ENCODE measurements at regions not wholly inside any gene's neighbourhood (a gene's known extent, or its start where the extent isn't known, plus 50 kb on each side); places are given as distances from the start of the nearest gene placed in this dataset.
"Not testable (repeated sequence)": the region's sequence is repeated elsewhere in the genome, so short reads cannot be mapped to it uniquely, and the experiment has no call there.

GRCh38 chr7:109462171-109462570 is 892.5 kb downstream of the DNAJB9 start:
- intact Hi-C loops (cut with micrococcal nuclease): no loop called here
- Histone ChIP-seq H3K4me2 (ENCODE audit: low read length) (no peak overlapping the region), H3K27me3 (ENCODE audit: low read length) (no peaks in the 10 kb centered on the region), H3K79me2 (ENCODE audit: low read length) (no peaks in the 10 kb centered on the region), H3K9me2 (replicated peaks; ENCODE audit: low read length) (no peaks in the 10 kb centered on the region), H2AFZ (ENCODE audit: low read length) (no peak overlapping the region), H3K4me3 (ENCODE audit: low read length) (no peak overlapping the region), H3K9me3 (ENCODE audit: low read length) (no peaks in the 10 kb centered on the region), H3F3A (ENCODE audit: low read length, unreplicated experiment) (no peaks in the 10 kb centered on the region), H4K20me1 (ENCODE audit: low read length) (no peaks in the 10 kb centered on the region), H3K36me3 (ENCODE audit: low read depth, low read length) (no peaks in the 10 kb centered on the region), H3K9ac (ENCODE audit: low read length) (no peak overlapping the region), H3K27ac (ENCODE audit: low read length) (no peak overlapping the region), H3K4me1 (ENCODE audit: insufficient read depth, low read length) (no peaks in the 10 kb centered on the region)
- TF ChIP-seq CTCF (conservative IDR thresholded peaks at IDR 0.05; ENCODE audit: low read depth, low read length) (no peak), EZH2phosphoT487 (IDR thresholded peaks at IDR 0.05; ENCODE audit: borderline replicate concordance, low read length) (no peak), EZH2 (IDR thresholded peaks at IDR 0.05; ENCODE audit: low read length, unreplicated experiment) (no peak)
- DNase-seq (no peak), ATAC-seq (no peak)
- BruUV-seq (replicated peaks): no TSS peak
- ChIA-PET CTCF (no interaction called here), POLR2A (ENCODE audit: unreplicated experiment) (no interaction called here)

- H3K4me3 ChIP-seq (ENCODE audit: low read length); CTCF ChIA-PET; intact Hi-C loops (cut with micrococcal nuclease); H3K9me3 ChIP-seq (ENCODE audit: low read length); H4K20me1 ChIP-seq (ENCODE audit: low read length); H3K9ac ChIP-seq (ENCODE audit: low read length); H3K4me2 ChIP-seq (ENCODE audit: low read length); H3K79me2 ChIP-seq (ENCODE audit: low read length); H3K27me3 ChIP-seq (ENCODE audit: low read length); H3F3A ChIP-seq (ENCODE audit: low read length, unreplicated experiment); H3K36me3 ChIP-seq (ENCODE audit: low read depth, low read length); BruUV-seq (replicated peaks); H2AFZ ChIP-seq (ENCODE audit: low read length); H3K27ac ChIP-seq (ENCODE audit: low read length); POLR2A ChIA-PET (ENCODE audit: unreplicated experiment); H3K9me2 ChIP-seq (replicated peaks; ENCODE audit: low read length); H3K4me1 ChIP-seq (ENCODE audit: insufficient read depth, low read length); ATAC-seq; DNase-seq: not testable (repeated sequence)
These were observed 898.1 kb downstream of the DNAJB9 start for GRCh38 chr7:109467729-109468128.

- H3K4me3 ChIP-seq (ENCODE audit: low read length): no peak overlapping the region
- H3K36me3 ChIP-seq (ENCODE audit: low read depth, low read length): no peaks in the 10 kb centered on the region
- H3K4me2 ChIP-seq (ENCODE audit: low read length): no peak overlapping the region
- no peaks in the 10 kb centered on the region for H3K79me2 ChIP-seq (ENCODE audit: low read length)
- H3F3A ChIP-seq (ENCODE audit: low read length, unreplicated experiment): no peaks in the 10 kb centered on the region
- no peak for ATAC-seq
- TF ChIP-seq EZH2phosphoT487 (IDR thresholded peaks at IDR 0.05; ENCODE audit: borderline replicate concordance, low read length) (no peak), EZH2 (IDR thresholded peaks at IDR 0.05; ENCODE audit: low read length, unreplicated experiment) (no peak)
- POLR2A ChIA-PET (ENCODE audit: unreplicated experiment): no interaction called here
- no peaks in the 10 kb centered on the region for H3K9me2 ChIP-seq (replicated peaks; ENCODE audit: low read length)
- no peaks in the 10 kb centered on the region for H3K9me3 ChIP-seq (ENCODE audit: low read length)
- no TSS peak for BruUV-seq (replicated peaks)
- no peak overlapping the region for H3K9ac ChIP-seq (ENCODE audit: low read length)
- no peak overlapping the region for H2AFZ ChIP-seq (ENCODE audit: low read length)
- no peak overlapping the region for H3K27ac ChIP-seq (ENCODE audit: low read length)
- H3K27me3 ChIP-seq (ENCODE audit: low read length): no peaks in the 10 kb centered on the region
- no peaks in the 10 kb centered on the region for H4K20me1 ChIP-seq (ENCODE audit: low read length)
- no peaks in the 10 kb centered on the region for H3K4me1 ChIP-seq (ENCODE audit: insufficient read depth, low read length)
- CTCF ChIA-PET: no interaction called here
- intact Hi-C loops (cut with micrococcal nuclease): no loop called here
- no peak for DNase-seq
These were observed 903.5 kb downstream of the DNAJB9 start for GRCh38 chr7:109473172-109473571.

- H3F3A ChIP-seq (ENCODE audit: low read length, unreplicated experiment): no peaks in the 10 kb centered on the region
- H3K4me3 ChIP-seq (ENCODE audit: low read length): no peak overlapping the region
- no peak overlapping the region for H2AFZ ChIP-seq (ENCODE audit: low read length)
- ChIA-PET POLR2A (ENCODE audit: unreplicated experiment) (no interaction called here), CTCF (no interaction called here)
- H3K36me3 ChIP-seq (ENCODE audit: low read depth, low read length): no peaks in the 10 kb centered on the region
- H4K20me1 ChIP-seq (ENCODE audit: low read length): no peaks in the 10 kb centered on the region
- intact Hi-C loops (cut with micrococcal nuclease): no loop called here
- no peaks in the 10 kb centered on the region for H3K9me2 ChIP-seq (replicated peaks; ENCODE audit: low read length)
- TF ChIP-seq EZH2phosphoT487 (IDR thresholded peaks at IDR 0.05; ENCODE audit: borderline replicate concordance, low read length): no peak
- TF ChIP-seq CTCF (conservative IDR thresholded peaks at IDR 0.05; ENCODE audit: low read depth, low read length): no peak
- TF ChIP-seq EZH2 (IDR thresholded peaks at IDR 0.05; ENCODE audit: low read length, unreplicated experiment): no peak
- DNase-seq (no peak), ATAC-seq (no peak)
- H3K9ac ChIP-seq (ENCODE audit: low read length): no peak overlapping the region
- H3K4me1 ChIP-seq (ENCODE audit: insufficient read depth, low read length): no peaks in the 10 kb centered on the region
- no peak overlapping the region for H3K4me2 ChIP-seq (ENCODE audit: low read length)
- no peaks in the 10 kb centered on the region for H3K27me3 ChIP-seq (ENCODE audit: low read length)
- no TSS peak for BruUV-seq (replicated peaks)
- no peak overlapping the region for H3K27ac ChIP-seq (ENCODE audit: low read length)
- H3K79me2 ChIP-seq (ENCODE audit: low read length): no peaks in the 10 kb centered on the region
- no peaks in the 10 kb centered on the region for H3K9me3 ChIP-seq (ENCODE audit: low read length)
These were observed 906.7 kb downstream of the DNAJB9 start for GRCh38 chr7:109476409-109476808.

Measured in PC-3 (cell line).